Lung (tissue), 11 donors: ENCODE measurements at regions not wholly inside any gene's neighbourhood (a gene's known extent, or its start where the extent isn't known, plus 50 kb on each side); places are given as distances from the start of the nearest gene placed in this dataset.

Experiments
- ATAC-seq: fragments of 200-7000 bp; cut with Tn5 transposase; one replicate; pipeline ENCODE4 v1.9.1; 2020; ENCODE audit warnings: moderate number of reproducible peaks; ENCODE audit not compliant: insufficient read depth, low FRiP score
- DNase-seq, 3 donors: peaks; one replicate each; pipeline ENCODE4 v3.0.0-alpha.2; 2013 to 2017
- H3K27ac ChIP-seq, 2 donors: one replicate each; pipeline ENCODE4 v1.5.1; 2013; ENCODE audit warnings: mild to moderate bottlenecking in 2 of 2, moderate library complexity in 2 of 2, control low read depth in 1 of 2, inconsistent platforms in 1 of 2, low read depth in 1 of 2, low read length in 1 of 2
- H3K27me3 ChIP-seq, 3 donors: one replicate each; pipeline ENCODE4 v1.5.1; 2013; ENCODE audit warnings: low read length in 2 of 3; ENCODE audit not compliant: control insufficient read depth in 3 of 3, insufficient read depth in 3 of 3
- H3K36me3 ChIP-seq, 4 donors: one replicate each; pipeline ENCODE4 v1.5.1; 2013; ENCODE audit warnings: low read length in 4 of 4, mild to moderate bottlenecking in 1 of 4, moderate library complexity in 1 of 4; ENCODE audit not compliant: control insufficient read depth in 4 of 4, insufficient read depth in 4 of 4
- H3K4me1 ChIP-seq, 5 donors: one replicate each; pipeline ENCODE4 v1.5.1; 2013; ENCODE audit warnings: low read length in 5 of 5, mild to moderate bottlenecking in 2 of 5, moderate library complexity in 1 of 5; ENCODE audit not compliant: control insufficient read depth in 5 of 5, insufficient read depth in 5 of 5
- H3K4me3 ChIP-seq: one replicate; pipeline ENCODE4 v1.5.1; 2013; ENCODE audit warnings: mild to moderate bottlenecking, control low read depth, moderate library complexity
- H3K9ac ChIP-seq, 2 donors: one replicate each; pipeline ENCODE4 v1.5.1; 2013; ENCODE audit warnings: low read length in 2 of 2, control low read depth in 1 of 2; ENCODE audit not compliant: insufficient read depth in 1 of 2
- H3K9me3 ChIP-seq, 4 donors: one replicate each; pipeline ENCODE4 v1.5.1; 2013; ENCODE audit warnings: low read length in 3 of 4, mild to moderate bottlenecking in 1 of 4, moderate library complexity in 1 of 4; ENCODE audit not compliant: control insufficient read depth in 4 of 4, insufficient read depth in 3 of 4
- WGBS, 2 donors: extraction: QIAGEN DNeasy Blood & Tissue Kit; methylation state at CpG; one replicate each; pipeline ENCODE4 v1.1.7; 2013; 5-methylcytosine and 5-hydroxymethylcytosine counted together
- TF ChIP-seq, protein P1 (sequence below): IDR thresholded peaks from 2 replicates; pipeline ENCODE4 v1.5.1; 2012; ENCODE audit warnings: mild to moderate bottlenecking; ENCODE audit errors: control extremely low read depth, extremely low read depth
- donor health status: control.
- donor health status: control.
- donor health status: Bipolar disorder and iron deficiency.
- donor health status: healthy.
- donor health status: DM: yes; HTN: yes; CAD: no.

DNA sequence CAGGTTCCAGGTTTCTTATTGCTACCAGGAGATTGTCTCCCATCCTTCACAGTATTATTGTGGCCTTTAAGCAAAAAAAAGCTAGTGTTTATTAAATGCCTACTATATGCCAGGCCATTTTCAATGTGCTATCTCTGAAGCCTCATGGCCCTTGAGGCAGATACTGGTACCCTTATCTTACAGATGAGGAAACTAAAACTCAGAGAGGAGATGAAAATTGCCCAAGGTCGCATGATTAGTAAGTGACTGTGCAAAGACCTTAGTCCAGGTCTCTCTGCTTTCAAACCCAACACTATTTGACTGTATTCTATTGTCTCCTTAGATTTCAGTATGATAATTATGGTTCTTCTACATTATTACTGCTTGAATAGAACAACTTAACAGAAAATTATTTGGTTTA lies 717.9 kb upstream of the AMOT start:
- Histone ChIP-seq H3K36me3 (no peaks in the 10 kb centered on the region), H3K27me3 (peaks cover 0 to 14% (median 0%) of the 10 kb centered on the region in 3 donors), H3K4me3 (no peak overlapping the region), H3K27ac (no peak overlapping the region), H3K9me3 (no peaks in the 10 kb centered on the region), H3K4me1 (no peaks in the 10 kb centered on the region), H3K9ac (no peak overlapping the region)
- ATAC-seq (no peak), DNase-seq (no peak)
- WGBS, 2 donors, result 84 to 88% methylated on average over 1 of the region's 1 CpG
- TF ChIP-seq, protein P1, sequence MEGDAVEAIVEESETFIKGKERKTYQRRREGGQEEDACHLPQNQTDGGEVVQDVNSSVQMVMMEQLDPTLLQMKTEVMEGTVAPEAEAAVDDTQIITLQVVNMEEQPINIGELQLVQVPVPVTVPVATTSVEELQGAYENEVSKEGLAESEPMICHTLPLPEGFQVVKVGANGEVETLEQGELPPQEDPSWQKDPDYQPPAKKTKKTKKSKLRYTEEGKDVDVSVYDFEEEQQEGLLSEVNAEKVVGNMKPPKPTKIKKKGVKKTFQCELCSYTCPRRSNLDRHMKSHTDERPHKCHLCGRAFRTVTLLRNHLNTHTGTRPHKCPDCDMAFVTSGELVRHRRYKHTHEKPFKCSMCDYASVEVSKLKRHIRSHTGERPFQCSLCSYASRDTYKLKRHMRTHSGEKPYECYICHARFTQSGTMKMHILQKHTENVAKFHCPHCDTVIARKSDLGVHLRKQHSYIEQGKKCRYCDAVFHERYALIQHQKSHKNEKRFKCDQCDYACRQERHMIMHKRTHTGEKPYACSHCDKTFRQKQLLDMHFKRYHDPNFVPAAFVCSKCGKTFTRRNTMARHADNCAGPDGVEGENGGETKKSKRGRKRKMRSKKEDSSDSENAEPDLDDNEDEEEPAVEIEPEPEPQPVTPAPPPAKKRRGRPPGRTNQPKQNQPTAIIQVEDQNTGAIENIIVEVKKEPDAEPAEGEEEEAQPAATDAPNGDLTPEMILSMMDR, result no peak

DNA sequence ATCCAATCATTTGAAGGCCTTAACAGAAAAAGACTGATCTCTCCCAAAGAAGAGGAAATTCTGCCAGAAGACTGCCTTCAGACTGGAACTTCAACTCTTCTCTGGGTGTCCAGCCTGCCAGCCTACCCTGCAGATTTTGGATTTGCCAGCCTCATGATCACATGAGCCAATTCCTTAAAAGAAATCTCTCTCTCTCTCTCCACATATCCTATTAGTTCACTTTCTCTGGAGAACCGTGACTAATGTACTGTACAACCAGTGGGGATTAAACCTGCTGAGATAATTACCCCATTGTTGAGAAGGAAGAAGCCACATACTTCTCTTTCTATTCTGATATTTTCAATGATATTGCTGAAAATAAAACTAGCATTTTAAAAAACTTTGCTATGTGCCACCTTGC lies 711.3 kb upstream of the AMOT start:
- no peaks in the 10 kb centered on the region for H3K36me3 ChIP-seq
- DNase-seq, result no peak
- WGBS, 2 donors, result 82 to 89% methylated on average over 1 of the region's 1 CpG
- ATAC-seq, result no peak
- H3K4me1 ChIP-seq, result no peaks in the 10 kb centered on the region
- H3K4me3 ChIP-seq, result no peak overlapping the region
- H3K27ac ChIP-seq, result no peak overlapping the region
- peaks cover 0 to 18% (median 3%) of the 10 kb centered on the region in 3 donors for H3K27me3 ChIP-seq
- no peaks in the 10 kb centered on the region for H3K9me3 ChIP-seq
- TF ChIP-seq, protein P1, result no peak
- no peak overlapping the region for H3K9ac ChIP-seq

DNA sequence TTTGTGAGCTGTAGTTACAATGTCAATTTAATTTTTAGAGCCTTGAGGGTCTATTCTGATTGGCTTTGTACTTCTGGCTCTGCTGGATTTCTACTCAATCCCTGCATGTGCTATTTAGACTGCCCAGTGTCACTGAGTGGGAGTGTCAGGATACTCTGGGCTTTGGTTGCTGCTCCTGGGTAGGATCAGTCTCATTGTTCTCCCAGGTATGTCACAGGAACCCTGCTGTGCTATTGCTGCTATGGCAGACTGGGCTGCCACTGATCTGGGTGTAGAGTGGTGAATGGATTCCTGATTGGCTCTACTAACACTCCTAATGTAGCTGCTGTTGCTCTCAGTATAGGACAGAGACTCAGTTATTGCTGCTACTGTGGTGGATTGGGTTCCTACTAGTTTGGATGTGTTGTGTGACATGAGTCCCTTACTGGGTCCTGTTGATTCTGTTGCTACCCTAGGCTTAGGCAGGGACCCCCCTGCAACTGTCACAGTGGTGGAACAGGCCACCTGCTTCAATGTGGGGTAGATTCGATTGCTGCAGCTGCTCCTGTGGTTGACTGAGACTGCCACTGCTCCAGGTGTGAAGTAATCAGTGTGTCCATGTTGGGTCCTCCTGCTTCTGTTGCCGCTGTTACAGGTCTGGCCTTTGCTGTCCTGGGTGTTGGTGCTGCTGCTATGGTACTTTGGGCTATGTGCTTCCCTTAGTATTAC lies 707.8 kb upstream of the AMOT start:
- Histone ChIP-seq H3K9me3 (peaks cover 0 to 2% (median 0%) of the 10 kb centered on the region in 4 donors), H3K4me3 (no peak overlapping the region), H3K27ac (no peak overlapping the region), H3K27me3 (peaks cover 0 to 21% (median 3%) of the 10 kb centered on the region in 3 donors), H3K4me1 (no peaks in the 10 kb centered on the region), H3K9ac (no peak overlapping the region), H3K36me3 (no peaks in the 10 kb centered on the region)
- 84 to 94% methylated on average over 2 of the region's 2 CpGs for WGBS, 2 donors
- TF ChIP-seq, protein P1, result no peak
- DNase-seq (no peak), ATAC-seq (no peak)

DNA sequence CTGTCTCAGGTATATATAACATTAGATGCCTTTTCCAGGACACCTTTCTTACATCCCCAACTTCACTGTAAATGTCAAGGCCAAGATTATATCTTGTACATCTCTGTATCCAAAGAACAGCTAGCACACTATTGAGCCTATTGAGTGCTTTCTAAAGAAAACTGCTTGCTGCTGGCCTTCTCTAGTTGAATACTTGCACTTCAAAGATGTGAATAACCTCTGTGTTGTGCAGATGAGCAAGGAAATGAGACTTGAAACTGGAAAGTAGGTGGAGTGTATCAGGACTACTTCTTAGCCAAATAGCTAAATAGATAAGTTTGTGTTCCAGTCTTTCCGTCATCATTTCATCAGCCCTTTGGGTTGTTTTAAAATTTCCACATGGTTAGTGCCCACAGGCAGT lies 704.4 kb upstream of the AMOT start:
- no peak for ATAC-seq
- DNase-seq, result no peak
- no CpG with 5 or more reads among the region's 1 CpG for WGBS, 2 donors
- Histone ChIP-seq H3K9me3 (peaks cover 0 to 2% (median 0%) of the 10 kb centered on the region in 4 donors), H3K36me3 (no peaks in the 10 kb centered on the region), H3K27me3 (peaks cover 0 to 21% (median 2%) of the 10 kb centered on the region in 3 donors), H3K27ac (no peak overlapping the region), H3K4me3 (no peak overlapping the region), H3K9ac (no peak overlapping the region), H3K4me1 (no peaks in the 10 kb centered on the region)
- TF ChIP-seq, protein P1, result no peak
